HG03469 (cell line): ENCODE measurements at regions not wholly inside any gene's neighbourhood (a gene's known extent, or its start where the extent isn't known, plus 50 kb on each side); places are given as distances from the start of the nearest gene placed in this dataset.

Source experiments
- ATAC-seq: cut with Tn5 transposase; IDR thresholded peaks from one replicate; pipeline ENCODE4 v1.9.1; 2021; ENCODE audit warnings: mild to moderate bottlenecking, moderate library complexity, moderate number of reproducible peaks; ENCODE audit not compliant: unreplicated experiment

- ATAC-seq, result no peak
Measured at GRCh38 chr10:31081937-31082840, 50.5 kb upstream of the ZNF438 start.

- no peak for ATAC-seq
Measured at GRCh38 chr10:31083765-31084184, 52.1 kb upstream of the ZNF438 start.

DNA sequence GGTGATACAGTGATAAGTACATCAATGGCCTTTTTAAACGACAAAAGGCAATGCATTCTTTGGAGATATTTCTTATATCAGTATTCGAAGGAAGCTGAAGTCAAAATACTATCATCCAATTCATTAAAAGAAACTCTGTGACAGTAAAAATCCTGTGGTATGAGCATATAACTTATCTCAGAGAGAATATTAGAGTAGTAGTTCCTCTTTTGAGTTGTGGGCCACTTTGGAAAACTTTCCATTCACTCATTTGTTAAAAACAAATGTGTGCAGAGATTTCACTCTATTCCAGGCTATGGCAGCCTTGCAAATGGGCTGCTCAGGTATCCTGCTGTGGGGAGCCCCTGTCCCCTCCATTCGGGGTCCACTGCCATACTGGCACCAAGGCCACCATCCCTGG, 55.3 kb upstream of the ZNF438 start:
- ATAC-seq, result no peak

DNA sequence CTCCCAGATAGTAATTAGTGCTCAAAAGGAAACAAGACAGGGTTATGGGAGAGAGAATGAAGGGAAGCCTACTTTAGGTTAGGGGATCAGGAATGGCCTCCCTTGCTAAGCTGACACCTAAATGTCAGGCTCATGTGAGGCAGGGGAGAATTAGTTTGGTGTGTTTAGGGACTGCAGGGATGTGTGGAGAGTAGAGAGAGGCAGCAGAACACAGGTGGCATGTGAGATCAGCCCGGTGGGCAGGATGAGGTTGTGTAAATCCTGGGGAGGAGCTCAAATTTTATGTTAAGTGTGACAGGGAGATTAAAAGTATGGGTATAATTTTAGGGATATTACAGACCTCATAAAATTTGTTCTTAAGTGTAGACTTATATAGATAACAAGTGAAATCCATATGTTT, 56.2 kb upstream of the ZNF438 start:
- ATAC-seq, result no peak

DNA sequence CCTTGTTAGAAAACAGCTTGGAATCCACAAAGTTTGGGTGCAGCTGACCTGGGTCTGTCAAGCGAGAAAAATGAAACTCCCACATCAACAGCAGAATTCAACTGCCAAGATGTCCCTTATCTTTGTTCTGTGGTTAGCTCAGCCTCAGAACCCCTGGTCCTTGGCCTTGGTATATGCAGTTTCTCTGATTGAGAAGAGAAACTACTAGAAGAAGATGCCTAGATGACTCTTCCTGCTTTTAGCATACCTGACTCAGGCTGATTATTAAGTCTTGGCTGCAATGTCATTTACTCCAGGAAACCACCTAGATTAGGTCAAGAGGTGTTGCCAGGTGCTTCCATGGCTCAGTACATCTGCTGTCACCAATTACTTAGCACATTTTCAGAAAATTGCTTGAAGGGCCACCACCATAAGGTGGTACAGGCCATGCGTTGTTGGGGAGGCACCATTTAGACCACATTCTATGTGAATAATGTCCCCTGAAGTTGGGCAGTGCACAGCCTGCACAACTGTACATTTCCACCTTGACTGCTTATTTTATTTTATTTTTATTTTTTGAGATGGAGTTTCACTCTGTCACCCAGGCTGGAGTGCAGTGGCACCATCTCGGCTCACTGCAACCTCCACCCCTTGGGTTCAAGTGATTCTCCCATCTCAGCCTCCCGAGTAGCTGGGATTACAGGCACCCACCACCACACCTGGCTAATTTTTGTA, 59.4 kb upstream of the ZNF438 start:
- no peak for ATAC-seq

DNA sequence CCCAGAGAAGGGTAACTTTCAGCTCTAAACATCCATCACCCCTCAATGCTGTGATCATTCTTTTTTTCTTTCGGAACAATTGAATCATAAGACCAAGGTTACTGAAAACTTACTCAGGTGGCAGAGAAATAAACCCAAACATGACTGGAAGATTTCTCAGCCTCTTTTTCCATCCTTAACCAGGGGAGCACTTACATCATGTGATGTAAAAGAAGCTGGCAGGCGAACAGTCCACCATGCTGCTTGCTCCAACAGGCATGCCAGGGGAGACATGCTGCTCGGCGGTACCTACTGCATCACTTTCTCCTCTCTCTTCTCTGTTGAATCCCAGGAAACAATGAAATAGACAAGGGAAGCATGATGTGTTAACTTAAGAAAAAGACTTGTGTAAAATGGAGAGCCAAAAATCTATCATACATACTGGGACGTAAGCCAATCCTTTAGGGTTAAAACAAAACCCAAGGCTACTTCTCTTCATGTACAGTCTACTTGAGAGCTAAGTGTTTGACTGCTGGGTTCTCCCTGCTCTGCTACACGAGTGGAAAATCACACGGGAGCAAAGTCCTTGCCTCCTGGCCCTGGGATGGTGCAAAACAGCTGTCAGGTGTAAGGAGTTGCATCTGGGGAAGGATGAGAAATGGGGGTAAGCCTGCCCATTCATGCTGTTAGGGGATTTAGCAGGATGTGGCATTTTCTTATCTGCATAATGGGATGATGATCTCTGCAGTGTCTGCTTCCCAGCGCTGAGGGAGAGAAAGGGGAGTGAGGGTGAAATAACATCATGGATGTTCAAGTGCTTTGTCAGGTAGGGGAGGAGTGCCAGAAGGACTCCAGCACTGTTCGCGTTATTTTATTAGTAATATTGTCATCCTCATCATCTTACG, 64.3 kb upstream of the ZNF438 start:
- no peak for ATAC-seq

DNA sequence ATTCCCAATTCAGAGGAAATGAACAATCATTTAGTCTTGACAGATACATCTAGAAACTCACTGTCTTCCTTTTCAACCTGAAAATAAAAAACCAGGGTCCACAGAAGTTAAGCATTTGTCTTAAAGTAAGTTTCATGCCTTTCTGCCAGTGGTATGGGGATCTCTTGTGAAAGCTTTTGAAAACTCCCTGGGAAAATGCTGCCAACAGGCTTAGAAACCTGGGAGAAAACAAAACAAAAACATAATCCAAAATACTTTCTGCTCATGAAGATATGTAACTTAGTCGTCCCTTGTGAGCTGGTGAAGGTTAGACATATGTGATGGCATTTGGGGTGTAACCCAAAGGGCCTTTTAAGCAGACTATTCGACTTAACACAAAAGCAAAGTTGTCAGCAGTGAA, 66.4 kb upstream of the ZNF438 start:
- no peak for ATAC-seq

GRCh38 chr10:31099094-31099493, 67.4 kb upstream of the ZNF438 start:
- no peak for ATAC-seq

GRCh38 chr10:31099664-31100063, 68.0 kb upstream of the ZNF438 start:
- ATAC-seq, result no peak

DNA sequence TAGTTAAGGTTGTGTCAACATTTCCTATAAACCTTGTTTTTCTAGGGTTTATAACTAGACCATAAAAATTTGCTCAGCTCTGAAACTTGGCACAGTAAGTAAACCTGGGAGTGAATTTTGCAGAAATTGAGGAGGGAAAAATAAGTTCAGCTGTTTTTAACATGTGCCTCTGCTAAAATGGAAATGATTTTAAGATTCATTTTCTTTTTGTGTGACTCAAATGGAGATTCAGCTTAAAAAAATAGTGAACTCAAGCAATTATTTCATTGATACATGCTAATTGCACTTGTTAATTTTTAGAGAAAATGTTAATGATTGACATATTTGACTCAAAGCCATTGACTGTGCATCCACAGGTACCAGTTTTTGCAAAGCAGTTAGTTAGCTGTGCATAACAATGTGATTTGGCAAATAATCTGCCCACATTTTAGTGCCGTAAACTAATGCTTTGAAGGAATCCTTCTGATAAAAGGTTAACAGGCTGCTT, 68.5 kb upstream of the ZNF438 start:
- no peak for ATAC-seq

- ATAC-seq, result no peak
Measured at GRCh38 chr10:31100662-31101061, 69.0 kb upstream of the ZNF438 start.

DNA sequence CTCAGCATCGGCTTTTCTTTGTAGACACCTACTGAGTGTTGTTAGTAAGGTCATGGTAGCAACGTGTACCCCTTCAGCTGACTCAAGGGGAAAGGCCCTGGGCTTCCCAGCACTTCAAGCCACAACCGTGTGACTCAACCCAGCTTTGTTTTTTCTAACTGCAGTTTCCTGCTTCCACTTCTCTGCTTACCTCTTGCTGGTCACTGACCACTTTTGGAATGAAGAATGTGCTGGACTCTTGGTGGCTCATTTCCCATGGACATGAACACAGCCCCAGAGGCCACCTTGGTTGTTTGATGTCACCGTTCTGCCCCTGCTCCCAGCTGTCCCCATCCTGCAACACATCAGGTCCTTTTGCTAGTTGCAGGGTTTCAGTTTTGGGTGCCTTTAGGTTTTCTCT, 69.5 kb upstream of the ZNF438 start:
- ATAC-seq, result peak; percentile 59

DNA sequence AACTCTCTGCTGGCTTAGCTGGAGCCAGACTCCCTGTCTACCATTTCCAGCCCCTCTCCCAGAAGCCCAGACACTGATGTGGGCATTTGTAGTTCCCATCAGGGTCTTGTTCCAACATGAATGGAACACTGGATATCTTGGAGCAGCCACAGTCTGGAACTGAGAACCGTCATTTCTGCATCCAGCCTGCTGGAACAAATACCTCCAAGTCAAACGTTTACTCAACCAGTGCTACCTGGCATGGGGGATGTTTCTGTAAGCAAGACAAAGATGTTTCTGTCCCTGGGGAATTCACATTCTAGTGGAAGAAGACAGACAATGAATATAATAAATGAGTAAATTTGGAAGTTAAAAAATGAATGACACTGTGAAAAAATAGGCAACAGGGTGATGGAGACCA, 70.8 kb upstream of the ZNF438 start:
- ATAC-seq, result no peak

- ATAC-seq, result no peak
Measured at GRCh38 chr10:31103112-31103511, 71.4 kb upstream of the ZNF438 start.

DNA sequence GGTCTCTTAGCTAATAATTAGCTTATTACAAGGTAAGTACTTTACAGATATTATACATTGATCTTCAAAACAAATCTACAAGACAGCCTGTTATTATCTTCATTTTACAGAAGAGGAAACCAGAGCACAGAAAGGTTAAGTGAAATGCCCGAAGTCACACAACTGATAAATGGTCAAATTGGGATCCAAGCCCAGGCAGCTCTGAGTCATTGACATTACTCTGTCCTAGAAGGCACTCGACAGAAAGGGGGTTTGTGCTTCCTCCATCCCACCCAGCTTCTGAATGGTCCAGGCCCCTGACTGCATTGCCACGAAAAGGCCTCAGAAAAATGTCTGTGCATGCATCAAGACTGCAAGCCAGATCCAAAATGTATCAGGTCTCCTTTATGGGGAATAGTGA, 81.3 kb upstream of the ZNF438 start:
- no peak for ATAC-seq

DNA sequence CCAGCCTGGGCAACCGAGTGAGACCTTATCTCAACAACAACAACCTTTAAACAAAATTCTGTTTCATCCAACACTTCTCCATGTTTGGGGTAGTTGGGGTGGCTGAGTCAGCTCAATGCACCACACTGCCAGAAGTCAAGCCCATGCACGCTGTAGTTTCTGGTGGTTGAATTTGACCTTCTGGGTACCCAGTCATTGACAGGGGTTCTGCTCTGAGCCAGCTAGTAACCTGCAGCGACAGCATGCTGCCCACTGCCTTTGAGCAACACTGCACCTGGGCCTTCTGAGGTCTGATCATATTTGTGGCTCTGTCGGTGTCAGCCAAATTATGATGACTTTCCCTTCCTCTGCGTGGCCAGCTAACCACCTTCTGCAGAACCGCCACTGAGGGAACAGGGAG, 84.6 kb upstream of the ZNF438 start:
- ATAC-seq, result no peak

DNA sequence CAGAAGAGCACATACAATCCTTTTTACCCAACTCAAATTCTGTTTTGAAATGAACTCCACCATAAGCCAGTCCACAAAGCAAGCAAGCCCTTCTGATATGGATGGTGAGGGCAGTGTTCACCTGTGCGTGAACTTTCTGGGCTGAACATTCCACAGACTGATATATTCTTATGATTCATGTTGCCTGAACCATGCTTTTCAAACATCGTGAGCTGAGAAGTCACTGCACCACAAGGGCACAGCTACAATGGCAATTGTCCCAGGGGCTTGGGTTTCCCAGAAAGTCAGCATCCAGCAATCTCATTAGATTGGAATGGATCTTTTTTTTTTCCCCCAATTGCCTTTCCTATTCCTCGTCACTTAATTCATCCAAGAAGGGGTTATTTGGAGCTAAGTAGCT, 86.9 kb upstream of the ZNF438 start:
- ATAC-seq, result no peak

DNA sequence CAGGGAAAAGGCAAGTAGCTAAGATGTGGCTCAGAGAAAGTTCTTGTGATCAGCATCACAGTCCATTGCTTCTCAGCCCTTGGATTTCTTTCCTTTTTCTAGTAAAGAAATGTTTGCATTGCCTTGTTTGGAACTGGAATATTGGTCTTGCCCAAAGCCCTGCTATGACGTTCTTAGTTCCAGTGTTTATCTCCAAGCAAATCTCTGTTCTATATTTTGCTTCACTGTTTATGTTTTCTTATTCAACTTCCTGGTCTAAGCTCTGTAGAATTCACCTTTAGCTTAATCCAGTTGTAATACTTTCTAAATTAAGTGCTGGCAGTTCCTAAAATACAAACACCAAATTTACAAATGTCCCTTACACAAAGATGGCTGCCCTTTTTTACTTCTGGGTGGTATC, 88.7 kb upstream of the ZNF438 start:
- ATAC-seq, result no peak

GRCh38 chr10:31120961-31121685, 89.5 kb upstream of the ZNF438 start:
- no peak for ATAC-seq

DNA sequence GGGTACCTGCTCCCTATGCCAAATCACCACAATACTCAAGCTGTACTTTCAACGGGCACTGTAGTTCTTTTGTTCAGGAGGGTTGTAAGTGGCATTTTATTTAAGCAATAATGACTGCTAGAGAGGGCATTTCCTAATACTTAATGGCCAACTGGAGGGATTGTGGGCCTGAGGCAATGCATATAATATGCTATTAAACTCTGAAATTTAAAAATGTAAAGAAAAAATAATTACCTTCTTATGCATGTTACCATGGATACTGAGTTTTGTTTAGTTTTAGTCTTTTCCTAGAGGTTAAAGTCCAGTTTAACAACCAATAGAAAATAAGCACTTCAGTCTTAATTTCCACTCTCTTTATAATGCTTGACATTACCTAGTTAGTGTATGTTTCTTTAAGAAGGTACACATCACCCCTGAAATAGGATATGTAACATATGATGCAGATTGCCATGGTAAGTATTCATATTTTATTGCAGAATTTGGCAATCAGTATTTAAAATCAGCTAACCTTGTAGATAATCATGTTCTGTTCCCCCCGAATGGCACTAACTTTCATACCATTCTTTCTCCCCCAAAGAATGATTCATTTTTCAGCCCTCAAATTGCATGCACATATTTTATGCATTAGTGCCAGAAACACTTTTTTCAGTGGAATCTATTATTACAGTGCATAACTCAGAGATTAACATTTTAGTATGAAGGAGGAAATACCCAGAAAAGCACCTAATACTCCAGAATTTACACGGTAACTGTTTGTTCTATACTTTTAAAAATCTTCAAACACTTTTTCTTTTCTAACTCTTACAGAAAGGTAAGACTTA, 90.3 kb upstream of the ZNF438 start:
- ATAC-seq, result no peak
